Activated CD4-positive, CD25-positive, alpha-beta regulatory T cell (primary cell): ENCODE measurements at regions not wholly inside any gene's neighbourhood (a gene's known extent, or its start where the extent isn't known, plus 50 kb on each side); places are given as distances from the start of the nearest gene placed in this dataset.

Experiments
- DNase-seq, 4 experiments: peaks; one replicate each; lab custom pipeline; 2025; lab: John Stamatoyannopoulos, UW

DNA sequence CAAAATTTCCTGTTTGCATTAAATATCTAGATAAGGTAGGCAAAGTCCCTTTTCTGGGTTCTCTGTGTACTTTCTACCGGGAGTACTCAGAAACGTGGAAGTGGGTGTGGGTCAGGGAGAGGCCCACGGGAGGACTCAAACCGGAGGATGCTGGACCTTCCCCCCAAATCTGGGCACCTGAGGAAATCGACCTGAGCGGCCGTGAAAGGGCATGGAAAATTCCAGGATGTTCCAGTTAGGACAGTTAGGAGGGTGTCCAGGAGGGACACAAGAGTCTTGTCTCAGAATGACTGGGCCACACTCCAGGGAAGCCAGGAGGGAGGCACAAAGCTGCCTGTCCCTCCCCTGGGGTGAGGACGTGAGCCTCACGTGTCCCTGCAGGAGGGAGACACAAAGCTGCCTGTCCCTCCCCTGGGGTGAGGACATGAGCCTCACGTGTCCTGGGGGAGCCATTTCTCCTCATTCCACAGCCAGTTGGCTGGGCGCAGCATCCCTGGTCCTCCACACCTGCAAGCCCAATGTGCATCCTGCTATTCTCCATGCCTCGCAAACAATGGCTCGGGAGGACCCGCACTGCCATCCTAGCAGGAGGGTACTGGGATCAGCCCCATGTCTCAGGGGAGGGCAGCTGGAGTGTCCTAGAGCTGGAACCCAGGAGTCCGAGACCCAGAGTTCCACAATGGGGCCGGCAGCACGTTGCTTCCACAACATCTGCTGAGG is 190.5 kb upstream of the PPP2R2D start:
- DNase-seq = no peak

DNA sequence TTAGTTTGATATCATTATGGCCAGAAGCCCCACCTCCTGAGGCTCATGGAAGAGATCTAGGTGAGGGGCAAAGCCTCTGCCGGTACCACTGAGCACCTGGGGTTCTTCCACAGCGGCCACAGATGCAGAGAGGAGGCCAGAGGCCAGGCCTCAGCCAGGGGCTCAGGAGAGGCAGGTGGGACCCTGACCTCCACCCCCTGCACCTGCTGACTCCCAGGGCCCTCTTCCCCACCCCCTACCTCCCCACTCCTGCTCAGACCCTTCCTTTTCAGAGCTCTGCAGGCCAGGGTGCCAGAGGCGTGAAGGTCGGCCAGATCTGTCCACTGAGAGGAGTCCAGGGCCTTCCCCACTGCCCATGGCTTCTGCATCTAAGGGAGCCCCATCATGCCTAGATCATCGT is 178.7 kb upstream of the PPP2R2D start:
- no peak for DNase-seq

DNA sequence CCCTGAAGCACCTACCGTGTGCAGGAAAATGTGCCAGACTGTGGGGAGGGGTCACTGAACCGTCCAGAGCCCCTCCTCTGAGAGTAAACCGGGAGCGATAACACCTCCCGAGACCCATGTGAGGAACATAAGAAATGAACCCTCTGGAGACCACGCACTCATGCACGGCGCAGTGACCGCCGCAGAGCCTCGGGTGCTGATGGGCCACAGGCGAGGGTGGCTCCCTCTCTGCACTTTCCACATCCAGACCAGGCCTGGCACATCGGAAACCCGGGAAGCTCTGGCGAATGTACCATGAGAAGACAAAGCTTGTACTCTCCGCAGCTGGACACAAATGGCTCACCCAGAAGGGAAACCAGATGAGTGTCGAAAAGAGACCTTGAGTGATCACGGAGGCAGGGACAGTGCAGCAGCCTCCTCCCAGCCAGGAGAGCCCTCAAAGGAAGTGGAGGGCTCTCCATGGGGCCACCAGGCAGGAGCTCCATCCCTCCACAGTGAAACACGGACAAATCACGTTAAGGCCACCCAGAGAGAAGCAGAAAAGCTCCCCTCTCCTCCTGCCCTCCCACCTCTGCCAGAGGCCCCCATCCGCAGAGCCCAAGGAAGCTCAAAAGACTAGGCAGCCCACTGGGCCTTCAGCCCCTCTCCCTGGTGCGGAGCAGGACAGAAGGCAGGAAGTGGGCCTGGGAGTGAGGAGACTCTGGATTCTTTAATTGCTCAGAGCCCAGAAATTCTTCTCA is 178.1 kb upstream of the PPP2R2D start:
- no peak for DNase-seq

DNA sequence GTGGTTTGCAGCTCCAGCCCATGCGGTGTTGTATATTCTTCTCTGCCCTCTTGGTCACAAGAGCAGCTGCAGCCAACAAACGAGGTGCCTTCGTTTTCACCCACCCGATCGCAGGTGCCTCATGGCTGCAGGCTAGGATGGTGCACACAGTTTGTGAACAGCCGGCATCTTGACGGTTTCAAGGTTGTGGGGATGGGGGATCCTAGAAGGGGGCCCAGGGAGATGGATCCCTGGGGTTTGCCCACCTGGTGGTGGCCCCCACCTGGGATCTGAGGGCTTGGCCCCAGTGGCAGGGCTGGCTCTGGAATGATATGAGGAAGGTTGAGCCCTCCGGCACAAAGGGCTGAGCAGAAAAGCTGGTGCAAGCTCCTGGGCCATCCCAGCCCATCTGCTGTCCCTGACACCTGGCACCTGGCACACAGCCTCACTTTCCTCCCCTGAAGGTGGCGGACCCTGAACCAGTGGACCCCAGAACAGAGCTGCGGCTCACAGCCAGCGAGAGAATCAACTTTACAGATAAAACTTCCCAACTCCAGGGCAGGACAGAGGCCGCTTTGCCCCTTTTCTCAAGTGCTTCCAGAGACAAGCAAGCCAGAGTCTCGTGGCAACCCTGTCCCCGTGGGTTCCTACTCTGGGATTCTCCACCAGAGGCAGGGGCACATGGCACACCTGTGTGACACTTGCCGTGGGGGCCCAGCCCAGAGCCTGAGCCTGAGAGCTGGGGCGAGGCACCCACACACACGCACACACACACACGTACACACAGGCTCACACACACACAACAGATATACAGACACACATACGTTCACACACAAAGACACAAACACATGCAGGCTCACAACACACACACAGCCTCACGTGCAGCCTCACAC is 177.3 kb upstream of the PPP2R2D start:
- no peak for DNase-seq

DNA sequence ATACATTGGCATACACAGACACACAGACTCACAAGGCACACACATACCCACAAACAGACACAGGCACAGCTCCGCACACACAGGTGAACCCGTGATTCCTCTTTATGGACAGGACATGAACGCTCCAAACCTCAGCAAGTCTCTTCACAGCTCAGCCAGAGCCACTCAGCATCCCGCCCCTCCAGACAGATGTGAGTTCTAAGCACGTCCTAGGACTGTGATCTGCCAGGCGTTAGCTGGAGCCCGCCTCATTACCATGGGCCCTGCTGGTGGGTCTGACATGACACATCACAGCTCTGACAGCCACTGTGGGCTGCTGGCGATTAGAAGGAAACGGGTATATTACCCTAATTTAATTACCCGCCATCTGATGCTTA is 176.7 kb upstream of the PPP2R2D start:
- DNase-seq = no peak

DNA sequence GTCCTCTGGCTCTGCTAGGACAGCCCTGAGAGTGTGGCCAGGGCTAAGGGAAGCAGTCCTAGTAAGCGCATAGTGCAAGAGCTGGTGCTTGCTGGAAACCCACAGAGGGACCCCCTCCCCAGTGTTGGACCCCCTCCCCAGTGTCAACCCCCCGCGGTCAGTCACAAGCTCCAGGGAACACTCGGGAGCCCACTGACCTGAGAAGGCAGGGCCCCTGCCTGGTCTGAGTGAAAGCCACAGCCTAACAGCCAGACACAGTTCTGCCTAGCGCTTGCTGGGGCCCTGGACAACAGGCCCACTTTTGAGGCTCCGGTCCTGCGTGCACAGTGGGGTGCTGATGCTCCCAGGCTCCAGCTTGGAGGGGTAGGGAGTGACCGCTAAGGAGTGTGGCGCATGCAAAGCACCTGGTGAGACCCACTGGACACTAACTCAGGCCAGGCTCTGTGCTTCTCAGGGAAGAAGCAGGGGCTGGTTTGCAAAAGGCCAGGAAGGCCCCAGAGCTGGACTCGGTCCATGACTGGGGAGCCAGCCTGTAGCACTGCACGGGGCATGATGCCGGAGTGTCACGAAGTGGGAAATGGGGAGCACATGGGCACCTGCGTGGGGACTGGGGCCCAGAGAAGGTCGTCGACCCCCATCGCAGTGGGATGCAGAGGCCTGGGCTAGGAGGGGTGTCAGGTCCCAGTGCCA is 175.8 kb upstream of the PPP2R2D start:
- DNase-seq = no peak

DNA sequence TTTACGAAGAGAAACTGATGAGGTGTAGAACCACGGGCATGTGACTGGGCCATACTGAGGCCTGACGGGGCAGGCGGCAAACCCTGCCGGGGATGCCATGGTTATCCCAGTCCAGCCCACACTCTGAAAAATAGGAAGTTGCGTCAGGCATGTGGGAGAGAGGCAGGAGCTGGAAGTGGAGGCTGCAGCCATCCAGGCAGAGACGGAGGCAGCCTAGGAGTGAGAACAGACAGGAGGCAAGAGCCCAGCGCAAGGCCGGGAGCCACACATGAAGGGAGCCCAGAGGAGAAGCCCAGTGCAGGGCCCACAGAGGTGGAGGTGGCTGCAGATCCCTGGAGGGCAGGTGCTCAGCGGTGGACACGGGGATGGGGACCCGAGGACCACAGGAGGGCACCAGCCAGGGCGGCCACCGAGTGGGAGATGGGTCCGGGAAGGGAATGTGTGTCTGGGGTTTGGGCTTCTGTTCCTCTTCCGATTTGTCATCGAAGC is 175.2 kb upstream of the PPP2R2D start:
- DNase-seq = no peak

DNA sequence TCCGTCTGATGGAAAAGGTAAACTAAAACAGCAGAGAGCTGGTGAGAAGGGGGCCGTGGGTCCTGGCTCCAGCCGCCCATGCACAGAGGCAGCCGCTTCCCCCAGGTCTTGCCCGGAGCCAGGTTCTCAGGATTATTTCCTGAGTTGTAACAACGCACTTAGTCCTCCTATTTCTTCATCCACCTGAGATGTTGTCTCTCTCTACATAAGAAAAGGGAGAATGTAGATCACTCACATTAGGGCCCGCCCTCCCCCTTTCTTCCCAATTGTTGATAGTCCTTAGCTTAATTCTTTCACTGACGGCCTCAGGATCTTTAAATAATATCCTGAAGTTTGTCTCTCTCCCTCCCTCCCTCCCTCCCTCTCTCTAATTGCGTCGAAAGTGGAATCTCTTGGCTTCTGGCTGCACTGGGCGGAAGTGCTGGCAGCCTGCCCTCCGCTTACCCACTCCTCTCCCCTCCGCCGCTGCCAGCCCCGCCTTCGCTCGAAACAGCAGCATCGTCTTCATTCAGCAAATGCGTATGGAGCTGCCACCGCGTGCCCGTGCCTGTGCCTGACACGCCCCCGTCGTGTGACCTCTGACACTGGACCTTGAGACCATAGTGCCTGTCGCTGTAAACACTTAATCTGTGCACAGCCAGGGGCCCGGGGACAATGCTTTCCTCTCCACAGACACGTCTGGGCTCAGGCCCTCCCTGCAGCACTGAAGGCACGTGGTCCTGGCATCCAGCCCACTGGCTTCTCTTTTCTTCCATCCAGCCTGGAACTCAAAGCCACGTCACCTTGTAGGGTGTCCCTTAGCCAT is 174.5 kb upstream of the PPP2R2D start:
- no peak for DNase-seq

DNA sequence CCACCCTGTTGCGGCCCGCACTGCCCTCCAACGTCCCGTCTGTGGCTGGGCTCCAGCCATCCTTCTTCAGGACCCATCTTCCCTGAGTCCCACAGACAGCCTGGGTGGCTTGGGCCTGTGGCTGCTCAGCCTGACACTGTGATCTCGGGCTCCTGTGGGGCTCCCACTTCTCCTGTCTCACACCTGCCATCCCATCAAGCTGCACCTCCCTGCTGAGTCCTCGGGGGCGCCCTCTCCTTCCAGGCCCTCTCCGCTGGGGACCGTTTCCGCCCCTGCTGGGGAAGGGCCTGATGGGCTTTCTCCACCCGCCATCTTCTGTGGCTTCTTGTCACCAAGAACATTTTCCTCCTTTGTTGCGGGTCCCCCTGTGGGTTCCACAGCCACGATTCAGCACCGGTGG is 173.8 kb upstream of the PPP2R2D start:
- no peak for DNase-seq

DNA sequence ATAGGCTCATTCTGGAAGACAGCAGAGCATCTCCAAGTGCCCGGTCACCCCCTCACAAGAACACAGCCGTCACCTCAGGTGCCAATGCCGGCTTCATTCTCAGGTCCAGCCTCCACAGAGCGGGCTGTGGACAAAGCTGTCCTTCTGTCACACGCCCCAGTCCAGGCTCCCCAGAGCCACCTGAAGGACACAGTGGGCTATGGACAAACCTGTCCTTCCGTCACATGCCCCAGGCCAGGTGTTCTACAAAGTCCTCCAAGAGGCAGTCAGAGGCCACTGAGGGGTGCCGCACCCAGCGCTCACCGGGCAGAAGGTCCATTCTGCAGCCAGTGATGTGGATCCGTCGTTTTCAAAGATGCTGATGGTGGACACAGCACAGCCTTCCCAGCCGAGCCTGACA is 173.2 kb upstream of the PPP2R2D start:
- no peak for DNase-seq

DNA sequence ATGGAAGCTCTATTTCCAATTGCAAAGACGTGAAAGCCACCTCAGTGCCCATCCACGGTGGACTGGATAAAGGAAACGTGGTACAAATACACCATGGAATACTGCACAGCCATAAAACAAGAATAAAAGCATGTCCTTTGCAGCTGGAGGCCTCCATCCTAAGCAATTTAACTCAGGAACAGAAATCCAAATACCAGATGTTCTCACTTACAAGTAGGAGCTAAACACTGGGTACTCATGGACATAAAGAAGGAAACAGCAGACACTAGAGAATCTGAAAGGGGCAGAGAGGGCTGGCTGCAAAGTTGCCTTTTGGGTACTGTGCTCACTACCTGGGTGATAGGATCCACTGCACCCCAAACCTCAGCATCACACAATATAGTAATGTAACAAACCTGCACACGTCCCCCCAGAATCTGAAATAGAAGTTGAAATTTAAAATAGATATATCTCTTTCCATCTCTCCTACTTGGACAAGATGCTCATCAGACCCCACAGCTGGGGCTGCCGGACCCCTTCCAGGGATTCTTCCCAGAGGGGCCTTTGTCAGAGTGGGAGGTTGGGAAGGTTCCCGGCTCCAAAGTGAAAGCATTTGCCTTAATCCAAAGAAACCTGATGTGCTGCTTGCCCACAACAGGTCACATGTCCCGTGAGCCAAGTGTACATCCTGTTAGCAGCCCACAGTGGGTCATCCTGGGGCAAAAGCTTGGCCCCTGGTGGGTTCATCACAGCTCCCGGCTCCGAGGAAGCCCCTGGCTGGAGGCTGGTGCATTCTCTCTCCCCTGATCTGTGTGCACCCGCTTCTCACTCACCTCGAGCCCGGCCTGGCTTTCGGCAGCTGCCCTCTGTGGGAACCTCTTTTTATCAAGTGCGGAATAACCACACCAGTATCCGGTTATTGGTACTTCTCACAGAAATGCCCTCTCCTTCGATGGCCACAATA is 172.3 kb upstream of the PPP2R2D start:
- DNase-seq = no peak

DNA sequence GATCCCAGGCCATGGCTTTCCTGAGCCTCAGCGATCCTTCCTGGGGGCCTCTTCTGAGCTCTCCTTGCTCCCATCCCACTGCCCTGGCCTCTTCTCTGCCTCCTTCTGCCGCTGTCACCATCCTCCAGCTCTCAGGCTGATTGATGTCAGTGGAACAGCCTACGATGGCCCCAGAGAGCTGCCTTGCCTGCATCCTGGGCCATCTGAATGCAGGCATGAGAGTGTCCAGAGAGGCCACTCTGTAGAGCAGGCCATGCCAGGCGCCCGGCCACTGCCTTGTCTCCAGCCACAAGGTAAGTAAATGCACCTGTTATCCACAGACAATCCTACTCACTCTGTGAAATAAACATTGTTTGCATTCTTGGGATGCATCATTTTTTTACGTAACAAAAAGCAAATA is 171.4 kb upstream of the PPP2R2D start:
- no peak for DNase-seq

DNA sequence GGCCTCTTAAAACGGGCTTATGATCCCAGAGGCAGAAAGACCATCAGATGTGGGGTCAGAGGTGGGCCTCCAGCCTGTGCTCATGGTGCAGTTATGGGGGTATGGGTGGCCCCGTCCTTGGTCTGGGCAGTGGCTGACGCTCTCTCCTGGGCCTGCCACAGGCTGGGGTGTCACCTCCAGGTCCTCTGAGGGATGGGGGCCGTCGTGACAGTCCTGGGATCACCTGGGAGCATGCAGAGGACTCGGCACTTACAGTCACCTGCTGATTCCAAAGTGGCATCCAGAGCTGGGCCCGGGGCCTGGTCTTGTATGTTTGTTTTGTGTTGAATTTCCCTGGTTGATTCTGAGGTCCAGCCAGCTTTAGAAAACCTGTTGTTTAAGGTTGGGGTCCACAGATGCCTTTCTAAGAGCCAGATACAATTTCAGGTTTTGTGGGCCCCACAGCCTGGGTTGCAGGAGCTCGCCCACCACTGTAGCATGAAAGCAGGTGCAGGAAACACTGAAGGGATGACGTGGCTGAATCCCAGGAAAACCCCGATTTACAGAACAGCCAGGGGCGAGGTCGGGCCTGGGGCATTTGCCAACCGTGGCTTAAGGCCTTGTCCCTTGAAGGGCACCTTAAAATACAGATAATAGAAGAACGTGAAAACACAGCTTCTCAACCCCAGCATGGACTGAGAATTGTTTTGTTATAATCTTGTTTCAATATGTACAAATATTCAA is 170.7 kb upstream of the PPP2R2D start:
- no peak for DNase-seq

DNA sequence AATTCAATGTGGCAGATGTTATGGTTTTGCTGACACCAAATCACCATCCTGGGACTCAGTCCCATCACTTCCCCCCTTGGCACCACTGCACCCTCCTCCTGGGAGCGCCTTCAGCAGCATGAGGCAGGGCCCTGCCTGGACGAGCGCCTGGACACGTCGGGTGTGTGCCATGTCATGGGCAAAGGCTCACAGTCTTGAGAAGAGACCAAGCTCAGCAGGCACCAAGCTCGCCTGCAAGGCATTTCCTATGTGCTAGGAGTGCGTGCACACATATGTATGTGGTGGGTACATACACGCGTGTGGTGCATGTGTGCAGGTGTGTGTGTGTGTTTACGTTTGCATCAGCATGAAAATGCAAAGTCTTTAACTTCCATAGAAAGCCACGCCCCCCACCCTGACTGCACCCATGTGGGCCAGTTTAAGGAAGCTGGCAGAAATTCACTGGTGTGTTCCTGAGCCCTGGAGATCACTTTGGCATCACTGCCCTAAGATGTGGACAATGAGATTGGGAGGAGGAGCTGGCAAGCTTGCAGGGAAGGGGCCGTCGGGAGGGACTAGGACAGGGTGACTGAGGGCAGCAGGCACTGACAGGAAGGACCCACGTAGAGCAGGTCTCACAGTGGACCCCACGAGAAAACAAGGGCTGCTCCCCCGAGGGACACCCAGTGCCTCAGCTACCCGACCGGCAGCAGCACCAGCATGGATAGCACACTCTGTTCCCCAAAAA is 169.9 kb upstream of the PPP2R2D start:
- no peak for DNase-seq

DNA sequence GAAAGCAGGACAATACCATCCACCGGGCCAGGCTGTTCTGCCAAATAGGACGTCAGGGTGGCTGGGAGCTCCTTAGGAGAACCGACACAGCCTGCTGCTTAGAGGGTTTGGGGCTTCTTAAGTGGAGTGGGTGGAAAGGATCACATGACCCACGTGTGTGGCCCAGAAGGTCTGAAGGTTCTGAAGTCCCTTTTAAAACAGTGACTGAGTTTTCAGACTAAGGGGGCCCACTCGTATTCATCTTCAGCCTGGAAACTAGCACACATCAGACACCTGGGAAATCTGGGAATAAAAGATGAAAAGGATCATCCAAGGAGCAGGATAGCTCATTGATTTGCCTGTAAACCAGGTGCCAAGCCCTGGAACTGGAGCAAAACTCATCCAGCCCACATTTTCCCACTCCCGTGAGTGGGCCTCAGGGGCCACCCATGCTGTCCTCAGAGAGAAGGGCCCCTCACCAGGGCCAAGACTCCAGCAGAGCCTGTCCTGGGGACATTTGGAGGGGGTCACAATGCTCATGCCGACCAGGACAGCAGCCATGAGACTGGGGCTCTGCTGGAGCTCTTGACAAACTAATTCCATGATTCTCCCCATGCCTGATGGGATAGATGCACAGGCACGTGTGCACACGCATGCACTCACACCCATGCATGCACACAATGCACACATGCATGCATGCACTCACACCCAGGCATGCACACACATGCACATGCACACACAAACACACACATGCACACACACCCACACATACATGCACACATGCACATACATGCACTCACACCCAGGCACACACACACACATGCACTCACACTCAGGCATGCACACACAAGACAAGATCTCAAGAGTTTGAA is 168.8 kb upstream of the PPP2R2D start:
- DNase-seq = no peak

DNA sequence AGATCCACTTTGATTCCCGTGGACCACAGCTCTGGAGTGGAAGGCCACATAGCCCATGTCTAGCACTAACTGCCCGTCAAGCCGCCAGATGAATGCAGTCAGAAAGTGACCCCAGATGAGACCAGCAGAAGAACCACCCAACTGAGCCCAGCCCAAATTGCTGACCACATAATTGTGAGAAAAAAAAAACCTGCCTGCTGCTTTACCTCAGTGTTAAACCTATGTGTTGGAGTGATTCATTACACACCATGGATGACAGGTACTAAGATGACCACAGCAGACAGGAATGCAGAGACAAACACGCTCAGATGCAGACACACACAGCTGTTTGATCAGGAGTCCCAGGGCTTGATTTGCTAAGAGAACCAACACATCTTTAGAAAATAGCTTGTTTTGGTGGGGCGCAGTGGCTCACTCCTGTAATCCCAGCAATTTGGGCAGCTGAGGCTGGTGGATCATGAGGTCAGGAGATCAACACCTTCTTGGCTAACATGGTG is 168.1 kb upstream of the PPP2R2D start:
- no peak for DNase-seq

DNA sequence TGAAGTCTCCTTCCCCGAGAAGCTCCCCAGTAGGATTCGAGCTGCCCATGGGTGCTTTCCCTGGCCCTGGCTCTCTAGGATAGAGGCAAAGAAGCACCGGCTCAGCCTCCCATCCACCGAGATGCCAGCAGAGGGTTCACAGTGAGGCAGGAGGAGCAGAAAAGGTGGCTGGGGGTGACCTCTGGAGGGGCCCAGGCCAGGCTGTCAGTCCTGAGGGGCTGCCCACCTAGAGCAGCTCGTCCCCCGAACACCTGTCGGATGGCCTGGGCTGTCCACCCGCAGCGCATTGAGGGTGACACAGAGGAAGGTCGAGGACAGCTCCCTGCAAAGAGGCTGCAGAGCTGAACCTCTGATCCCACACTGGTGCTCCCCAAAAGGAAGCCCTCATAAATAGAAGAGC is 167.2 kb upstream of the PPP2R2D start:
- no peak for DNase-seq

DNA sequence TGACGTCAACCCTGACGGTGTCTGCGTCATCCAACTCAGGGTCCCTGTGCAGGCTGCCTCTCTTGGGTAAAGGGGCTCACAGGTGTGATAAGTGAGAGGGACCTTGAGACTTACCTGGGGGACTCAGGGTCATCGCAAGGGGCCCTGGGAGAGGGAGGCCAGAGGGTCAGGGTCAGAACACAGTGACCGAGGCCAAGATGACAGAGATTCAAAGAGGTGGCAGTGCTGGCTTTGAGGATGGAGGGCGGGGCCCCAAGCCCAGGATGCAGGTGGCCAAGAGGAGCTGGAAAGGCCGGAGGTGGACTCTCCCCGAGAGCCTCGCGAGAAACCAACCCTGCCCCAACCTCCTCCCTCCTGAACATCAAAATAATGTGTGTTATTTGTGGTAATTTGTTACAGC is 165.2 kb upstream of the PPP2R2D start:
- DNase-seq = no peak
